ENCODE measurements at regions not wholly inside any gene's neighbourhood (a gene's known extent, or its start where the extent isn't known, plus 50 kb on each side); places are given as distances from the start of the nearest gene placed in this dataset.

GRCh38 chr22:27022896-27023361 is 365.5 kb downstream of the MIAT start:
- no peak overlapping the region for H3K4me3 ChIP-seq (ENCODE audit: low read depth, low read length)
- TF ChIP-seq MAX (IDR thresholded peaks at IDR 0.05; ENCODE audit: low read depth, low read length) = no peak
- no peak for TF ChIP-seq MYC (IDR thresholded peaks at IDR 0.05; ENCODE audit: low read depth, low read length)
- TF ChIP-seq POLR2A (IDR thresholded peaks at IDR 0.05; ENCODE audit: extremely low read depth, insufficient read length) = no peak
- TF ChIP-seq CTCF (IDR thresholded peaks at IDR 0.05; ENCODE audit: low read depth, low read length) = no peak
- no peak for DNase-seq (ENCODE audit: low read depth)

- TF ChIP-seq CTCF (IDR thresholded peaks at IDR 0.05; ENCODE audit: low read depth, low read length) = no peak
- TF ChIP-seq POLR2A (IDR thresholded peaks at IDR 0.05; ENCODE audit: extremely low read depth, insufficient read length) = no peak
- no peak for TF ChIP-seq MYC (IDR thresholded peaks at IDR 0.05; ENCODE audit: low read depth, low read length)
- TF ChIP-seq MAX (IDR thresholded peaks at IDR 0.05; ENCODE audit: low read depth, low read length) = no peak
- no peak overlapping the region for H3K4me3 ChIP-seq (ENCODE audit: low read depth, low read length)
- no peak for DNase-seq (ENCODE audit: low read depth)
Observed at GRCh38 chr22:27023591-27023990, 366.2 kb downstream of the MIAT start.

- no peak for DNase-seq (ENCODE audit: low read depth)
- TF ChIP-seq POLR2A (IDR thresholded peaks at IDR 0.05; ENCODE audit: extremely low read depth, insufficient read length) = no peak
- no peak for TF ChIP-seq MAX (IDR thresholded peaks at IDR 0.05; ENCODE audit: low read depth, low read length)
- TF ChIP-seq MYC (IDR thresholded peaks at IDR 0.05; ENCODE audit: low read depth, low read length) = no peak
- no peak for TF ChIP-seq CTCF (IDR thresholded peaks at IDR 0.05; ENCODE audit: low read depth, low read length)
- no peak overlapping the region for H3K4me3 ChIP-seq (ENCODE audit: low read depth, low read length)
Observed at GRCh38 chr22:27024982-27025381, 367.6 kb downstream of the MIAT start.

- no peak for TF ChIP-seq MYC (IDR thresholded peaks at IDR 0.05; ENCODE audit: low read depth, low read length)
- TF ChIP-seq POLR2A (IDR thresholded peaks at IDR 0.05; ENCODE audit: extremely low read depth, insufficient read length) = no peak
- no peak for TF ChIP-seq MAX (IDR thresholded peaks at IDR 0.05; ENCODE audit: low read depth, low read length)
- no peak for TF ChIP-seq CTCF (IDR thresholded peaks at IDR 0.05; ENCODE audit: low read depth, low read length)
- H3K4me3 ChIP-seq (ENCODE audit: low read depth, low read length) = no peak overlapping the region
- no peak for DNase-seq (ENCODE audit: low read depth)
Observed at GRCh38 chr22:27028093-27028492, 370.7 kb downstream of the MIAT start.

- TF ChIP-seq MYC (IDR thresholded peaks at IDR 0.05; ENCODE audit: low read depth, low read length) (no peak), MAX (IDR thresholded peaks at IDR 0.05; ENCODE audit: low read depth, low read length) (no peak), CTCF (IDR thresholded peaks at IDR 0.05; ENCODE audit: low read depth, low read length) (no peak), POLR2A (IDR thresholded peaks at IDR 0.05; ENCODE audit: extremely low read depth, insufficient read length) (no peak)
- H3K4me3 ChIP-seq (ENCODE audit: low read depth, low read length) = no peak overlapping the region
- DNase-seq (ENCODE audit: low read depth) = no peak
Observed at GRCh38 chr22:27029584-27030130, 372.3 kb downstream of the MIAT start.

Measured in NB4 (cell line).